H1 (cell line): ENCODE measurements at regions not wholly inside any gene's neighbourhood (a gene's known extent, or its start where the extent isn't known, plus 50 kb on each side); places are given as distances from the start of the nearest gene placed in this dataset.

Experiments used
- CTCF ChIA-PET: fragments of 300-600 bp; sonication (Branson Sonifier 250); formaldehyde crosslinking; loops from one replicate; lab custom pipeline; 2021; ENCODE audit not compliant: partially characterized antibody; lab: Charles Lee
- POLR2A ChIA-PET: fragments of 300-600 bp; sonication (Branson Sonifier 250); formaldehyde crosslinking; loops from one replicate; lab custom pipeline; 2021; ENCODE audit warnings: inconsistent platforms; ENCODE audit not compliant: partially characterized antibody; lab: Charles Lee
- DNase-seq, 2 experiments: peaks; one replicate each; pipeline versions ENCODE4 v3.0.0 to v3.0.0-alpha.2; 2010 to 2022; ENCODE audit warnings: low spot score in 2 of 2, low read depth in 1 of 2, mixed read lengths in 1 of 2
- FAIRE-seq: peaks from 2 replicates; lab custom pipeline; 2011; peaks lifted over from hg19 to GRCh38; lab: Jason Lieb, UNC
- H2AFZ ChIP-seq: 2 replicates; pipeline ENCODE4 v1.8.1; 2012; ENCODE audit warnings: low read length, inconsistent platforms
- H2AK5ac ChIP-seq: 2 replicates; pipeline ENCODE4 v1.6.1; 2013; ENCODE audit warnings: low read depth, low read length
- H2BK120ac ChIP-seq: replicated peaks from 2 replicates; pipeline ENCODE3; 2013; ENCODE audit warnings: low read depth, low read length, inconsistent platforms
- H2BK12ac ChIP-seq: 2 replicates; pipeline ENCODE4 v1.6.1; 2013; ENCODE audit warnings: low read depth, low read length
- H2BK15ac ChIP-seq: 2 replicates; pipeline ENCODE4 v1.6.1; 2013; ENCODE audit warnings: low read length
- H2BK20ac ChIP-seq: 2 replicates; pipeline ENCODE4 v1.6.1; 2013; ENCODE audit warnings: low read length
- H2BK5ac ChIP-seq: 2 replicates; pipeline ENCODE4 v1.6.1; 2013; ENCODE audit warnings: low read depth, low read length
- H3K14ac ChIP-seq: 2 replicates; pipeline ENCODE4 v1.6.1; 2013; ENCODE audit warnings: inconsistent platforms; ENCODE audit not compliant: insufficient read length
- H3K18ac ChIP-seq: 2 replicates; pipeline ENCODE4 v1.6.1; 2013; ENCODE audit warnings: low read length; ENCODE audit errors: extremely low read depth
- H3K23ac ChIP-seq: 2 replicates; pipeline ENCODE4 v1.6.1; 2013; ENCODE audit warnings: inconsistent platforms; ENCODE audit not compliant: insufficient read length
- H3K23me2 ChIP-seq: 2 replicates; pipeline ENCODE4 v1.6.1; 2013; ENCODE audit warnings: low read depth, low read length
- H3K27ac ChIP-seq: 2 replicates; pipeline ENCODE4 v1.6.1; 2011; ENCODE audit warnings: low read depth, low read length, inconsistent platforms
- H3K27me3 ChIP-seq, 4 experiments: replicated peaks in 1 of 4; 1 replicate in 1 of 4; 2 replicates in 3 of 4; pipeline versions ENCODE4 v1.6.1 to v1.8.1; 2011 to 2013; ENCODE audit warnings: low read length in 3 of 4, mild to moderate bottlenecking in 3 of 4, inconsistent platforms in 2 of 4, mixed read lengths in 2 of 4, moderate library complexity in 1 of 4; ENCODE audit not compliant: control insufficient read depth in 3 of 4, insufficient read depth in 3 of 4; ENCODE audit errors: extremely low read depth in 1 of 4
- H3K36me3 ChIP-seq, 4 experiments: 2 replicates each; pipeline versions ENCODE4 v1.6.1 to v1.8.1; 2011 to 2013; ENCODE audit warnings: mild to moderate bottlenecking in 4 of 4, low read length in 3 of 4, moderate library complexity in 2 of 4, control low read depth in 1 of 4, inconsistent platforms in 1 of 4; ENCODE audit not compliant: insufficient read depth in 4 of 4, control insufficient read depth in 2 of 4
- H3K4ac ChIP-seq: replicated peaks from 2 replicates; pipeline ENCODE3; 2013; ENCODE audit warnings: low read length, low read depth, mixed read lengths, inconsistent platforms; ENCODE audit not compliant: insufficient read length
- H3K4me1 ChIP-seq, 4 experiments: replicated peaks in 1 of 4; 1 replicate in 1 of 4; 2 replicates in 3 of 4; pipeline versions ENCODE4 v1.6.1 to v1.8.1; 2011 to 2013; ENCODE audit warnings: low read length in 3 of 4, inconsistent platforms in 2 of 4, mixed read lengths in 1 of 4; ENCODE audit not compliant: insufficient read depth in 4 of 4, control insufficient read depth in 3 of 4
- H3K4me2 ChIP-seq, 2 experiments: 2 replicates each; pipeline versions ENCODE4 v1.6.1 to v1.8.1; 2011 to 2013; ENCODE audit warnings: low read depth in 2 of 2, low read length in 2 of 2, control low read depth in 1 of 2, inconsistent platforms in 1 of 2, mild to moderate bottlenecking in 1 of 2; ENCODE audit not compliant: insufficient read depth in 1 of 2
- H3K4me3 ChIP-seq, 4 experiments: fragments of 200-600, 300-600 bp in 1 of 4; sonication (generic), shearing (Covaris generic), sonication (Bioruptor Twin) in 1 of 4; 2 replicates each; pipeline versions ENCODE4 v1.5.1 to v1.8.1; 2011 to 2016; ENCODE audit warnings: low read length in 4 of 4, low read depth in 3 of 4, control low read depth in 2 of 4, inconsistent platforms in 2 of 4, mild to moderate bottlenecking in 2 of 4, mixed read lengths in 1 of 4, moderate library complexity in 1 of 4; ENCODE audit not compliant: insufficient read depth in 2 of 4; ENCODE audit errors: extremely low read depth in 1 of 4
- H3K56ac ChIP-seq: replicated peaks from 2 replicates; pipeline ENCODE3; 2013; ENCODE audit warnings: low read depth, mild to moderate bottlenecking, mixed read lengths, low read length, inconsistent platforms; ENCODE audit not compliant: insufficient read length
- H3K79me1 ChIP-seq: 2 replicates; pipeline ENCODE4 v1.6.1; 2013; ENCODE audit warnings: low read depth, low read length, control low read depth
- H3K79me2 ChIP-seq, 2 experiments: 2 replicates each; pipeline versions ENCODE4 v1.6.1 to v1.8.1; 2012 to 2013; ENCODE audit warnings: low read length in 2 of 2, mild to moderate bottlenecking in 2 of 2, inconsistent platforms in 1 of 2; ENCODE audit not compliant: insufficient read depth in 2 of 2, control insufficient read depth in 1 of 2
- H3K9ac ChIP-seq, 4 experiments: replicated peaks in 1 of 4; 1 replicate in 1 of 4; 2 replicates in 3 of 4; pipeline versions ENCODE4 v1.6.1 to v1.8.1; 2011 to 2013; ENCODE audit warnings: low read depth in 3 of 4, low read length in 3 of 4, control low read depth in 2 of 4, mild to moderate bottlenecking in 2 of 4, moderate library complexity in 2 of 4, inconsistent platforms in 1 of 4; ENCODE audit errors: extremely low read depth in 1 of 4
- H3K9me3 ChIP-seq, 2 experiments: 2 replicates each; pipeline versions ENCODE4 v1.6.1 to v1.8.1; 2012 to 2013; ENCODE audit warnings: mild to moderate bottlenecking in 2 of 2, moderate library complexity in 2 of 2, control low read depth in 1 of 2, inconsistent platforms in 1 of 2, low read depth in 1 of 2, low read length in 1 of 2, mixed read lengths in 1 of 2; ENCODE audit not compliant: insufficient read depth in 2 of 2
- H4K20me1 ChIP-seq, 2 experiments: replicated peaks in 1 of 2; 2 replicates each; pipeline versions ENCODE3 to v1.8.1; 2011 to 2013; ENCODE audit warnings: inconsistent platforms in 2 of 2, low read length in 2 of 2, mild to moderate bottlenecking in 1 of 2; ENCODE audit not compliant: insufficient read depth in 2 of 2, control insufficient read depth in 1 of 2
- H4K5ac ChIP-seq: 2 replicates; pipeline ENCODE4 v1.6.1; 2013; ENCODE audit warnings: low read length, low read depth, mixed read lengths, inconsistent platforms; ENCODE audit not compliant: insufficient read length
- H4K8ac ChIP-seq: 2 replicates; pipeline ENCODE4 v1.8.0; 2013; ENCODE audit warnings: mild to moderate bottlenecking, moderate library complexity, low read length, inconsistent platforms; ENCODE audit not compliant: insufficient read depth; ENCODE audit errors: extremely low read depth
- H4K91ac ChIP-seq: replicated peaks from 2 replicates; pipeline ENCODE3; 2013; ENCODE audit warnings: low read length, mixed read lengths, inconsistent platforms; ENCODE audit not compliant: insufficient read length
- JUND ChIP-seq: IDR thresholded peaks from 2 replicates; pipeline ENCODE4 v1.6.1; 2011; ENCODE audit warnings: mild to moderate bottlenecking, improper control_type of control experiment, low read length
- SRF ChIP-seq: IDR thresholded peaks from 2 replicates; pipeline ENCODE4 v1.6.1; 2011; ENCODE audit warnings: mild to moderate bottlenecking, low read depth, low read length, moderate library complexity
- WGBS, 2 experiments: shearing (Covaris generic) in 1 of 2; methylation state at CpG; one replicate each; pipeline versions ENCODE4 v1.1.6 to v1.1.7; 2013 to 2015; ENCODE audit warnings: low lambda C conversion rate in 2 of 2, mixed read lengths in 2 of 2, inconsistent platforms in 1 of 2, low coverage in 1 of 2, missing lambda C conversion rate in 1 of 2; ENCODE audit not compliant: insufficient replicate concordance in 2 of 2, insufficient coverage in 1 of 2, insufficient read length in 1 of 2; ENCODE audit errors: extremely low coverage in 1 of 2, missing lambda C conversion rate in 1 of 2; 5-methylcytosine and 5-hydroxymethylcytosine counted together

GRCh38 chr16:9481747-9482730, 390.6 kb downstream of the HAPSTR1 start:
- 81% methylated on average over 18 of the region's 18 CpGs; no CpG with 5 or more reads in 1 of the 2 experiments for WGBS, 2 experiments
- no peak overlapping the region for H4K91ac ChIP-seq
- H3K23ac ChIP-seq, result no peak overlapping the region
- no peaks in the 10 kb centered on the region for H3K36me3 ChIP-seq
- no peak overlapping the region for H3K9ac ChIP-seq
- CTCF ChIA-PET, result interaction anchor here (1.4 to 1.6 kb wide), 2 partner anchors 10 to 12 kb away, joined by 4 to 5 read pairs; no protein-coding TSS in a partner anchor
- no peak overlapping the region for H3K4me3 ChIP-seq
- H3K79me2 ChIP-seq, result no peaks in the 10 kb centered on the region
- no peak overlapping the region for H2BK120ac ChIP-seq
- H3K23me2 ChIP-seq, result peaks cover 3% of the 10 kb centered on the region; the same call in 1 of the 2 replicates
- no peaks in the 10 kb centered on the region for H3K4me1 ChIP-seq
- H3K79me1 ChIP-seq, result no peaks in the 10 kb centered on the region
- no peak overlapping the region for H3K18ac ChIP-seq
- H2BK15ac ChIP-seq, result no peak overlapping the region
- no peaks in the 10 kb centered on the region for H3K9me3 ChIP-seq
- POLR2A ChIA-PET, result no interaction called here
- H3K14ac ChIP-seq, result no peak overlapping the region
- H4K20me1 ChIP-seq, result no peaks in the 10 kb centered on the region
- no peak overlapping the region for H4K8ac ChIP-seq
- H3K4ac ChIP-seq, result no peak overlapping the region
- no peak overlapping the region for H4K5ac ChIP-seq
- H3K27me3 ChIP-seq, result no peaks in the 10 kb centered on the region
- H3K56ac ChIP-seq, result no peak overlapping the region
- H2BK12ac ChIP-seq, result peak overlapping the region; percentile 60; the same call in 1 of the 2 replicates
- no peak overlapping the region for H2BK5ac ChIP-seq
- H2BK20ac ChIP-seq, result no peak overlapping the region
- no peak overlapping the region; a peak in 1 of 4 replicates for H3K4me2 ChIP-seq
- no peak overlapping the region for H2AK5ac ChIP-seq
- no peak for DNase-seq
- TF ChIP-seq JUND, result no peak
- no peak for TF ChIP-seq SRF
- H3K27ac ChIP-seq, result no peak overlapping the region
- no peak overlapping the region for H2AFZ ChIP-seq
- FAIRE-seq, result no peak
